Endothelial cell of umbilical vein (primary cell): ENCODE measurements at regions not wholly inside any gene's neighbourhood (a gene's known extent, or its start where the extent isn't known, plus 50 kb on each side); places are given as distances from the start of the nearest gene placed in this dataset.

ENCODE experiments used
- CTCF ChIP-seq, 2 donors: IDR thresholded peaks; 1 replicate in 1 of 2; 2 replicates in 1 of 2; pipeline ENCODE4 v1.5.1; 2011; ENCODE audit warnings: low read length in 2 of 2, mild to moderate bottlenecking in 2 of 2, moderate library complexity in 2 of 2, control low read depth in 1 of 2, inconsistent platforms in 1 of 2, low read depth in 1 of 2; ENCODE audit not compliant: insufficient read depth in 1 of 2; ENCODE audit errors: extremely low read depth in 1 of 2
- EZH2 ChIP-seq: IDR thresholded peaks from 2 replicates; pipeline ENCODE4 v1.6.1; 2012; ENCODE audit warnings: borderline replicate concordance, low read depth, mild to moderate bottlenecking, moderate library complexity, low read length, inconsistent platforms; ENCODE audit not compliant: severe bottlenecking
- POLR2AphosphoS5 ChIP-seq: IDR thresholded peaks from 2 replicates; pipeline ENCODE4 v1.6.1; 2012; ENCODE audit warnings: low read depth, mild to moderate bottlenecking, control low read depth, low read length, moderate library complexity; ENCODE audit not compliant: insufficient read depth

DNA sequence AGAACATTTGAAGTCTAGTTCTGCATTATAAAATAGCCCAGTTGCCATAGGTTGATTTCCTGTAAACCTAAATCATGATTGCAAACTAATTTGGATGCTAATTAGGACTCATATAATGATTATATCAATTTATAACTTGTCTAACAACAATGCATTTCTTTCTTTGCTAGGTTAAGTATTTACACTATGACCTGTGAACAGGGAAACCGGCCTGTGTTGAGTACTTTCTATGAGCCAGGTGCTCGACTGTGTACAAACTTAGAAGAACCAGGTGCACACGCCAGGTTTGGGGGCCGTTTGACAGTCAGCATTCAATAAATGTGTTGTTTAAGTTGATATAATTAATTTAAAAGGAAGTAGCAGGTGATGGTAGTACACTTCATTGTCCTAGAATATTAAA, 203.1 kb downstream of the TM9SF2 start:
- TF ChIP-seq POLR2AphosphoS5 (no peak), CTCF (IDR thresholded peaks at IDR 0.05; ENCODE audit: extremely low read depth in 1 of 2, insufficient read depth in 1 of 2, low read depth in 1 of 2, low read length in 2 of 2) (no peak), EZH2 (no peak)
